HepG2 (cell line): ENCODE measurements at regions not wholly inside any gene's neighbourhood (a gene's known extent, or its start where the extent isn't known, plus 50 kb on each side); places are given as distances from the start of the nearest gene placed in this dataset.

Experiments used
- ATAC-seq: fragments of 200-7000 bp; cut with Tn5 transposase; 3 replicates; pipeline ENCODE4 v1.9.1; 2020; ENCODE audit warnings: mild to moderate bottlenecking, moderate library complexity
- BruUV-seq: library from RNA; stranded (reverse); fragments of 400-500 nt; replicated peaks from 2 replicates; lab custom pipeline; 2021; lab: Mats Ljungman, UMichigan
- CTCF ChIA-PET: fragments of 300-600 bp; formaldehyde crosslinking; extraction: SDS; loops from one replicate; lab custom pipeline; 2021; ENCODE audit warnings: low total read pairs, inconsistent platforms, low intra/inter-chr PET ratio; lab: Yijun Ruan, JAX
- POLR2A ChIA-PET: fragments of 350-600 bp; sonication (Branson Sonifier 250); formaldehyde crosslinking; loops from one replicate; lab custom pipeline; 2020; ENCODE audit warnings: antibody characterized with exemption, inconsistent platforms; lab: Yijun Ruan, JAX
- DNase-seq: peaks from one replicate; pipeline ENCODE4 v3.0.0-alpha.2; 2015; ENCODE audit warnings: low spot score
- FAIRE-seq: peaks from 3 replicates; lab custom pipeline; 2011; peaks lifted over from hg19 to GRCh38; lab: Jason Lieb, UNC
- H2AFZ ChIP-seq: one replicate; pipeline ENCODE4 v1.6.1; 2011; ENCODE audit warnings: low read length, inconsistent platforms
- H3K27ac ChIP-seq: fragments of 300-600 bp; 3 replicates; pipeline ENCODE4 v1.8.0; 2011; ENCODE audit warnings: mixed run types, mild to moderate bottlenecking, mixed read lengths, low read length, inconsistent platforms; ENCODE audit not compliant: insufficient read depth; ENCODE audit errors: extremely low read length
- H3K27me3 ChIP-seq, 2 experiments: fragments of 200-600 bp in 1 of 2; 2 replicates in 1 of 2; 3 replicates in 1 of 2; pipeline versions ENCODE4 v1.6.0 to v1.8.0; 2011; ENCODE audit warnings: low read length in 2 of 2, mild to moderate bottlenecking in 2 of 2, moderate library complexity in 2 of 2, inconsistent platforms in 1 of 2; ENCODE audit not compliant: insufficient read depth in 2 of 2, control insufficient read depth in 1 of 2
- H3K36me3 ChIP-seq, 2 experiments: fragments of 200-600 bp in 1 of 2; replicated peaks in 1 of 2; 2 replicates in 1 of 2; 3 replicates in 1 of 2; pipeline versions ENCODE4 v1.5.1 to v1.8.0; 2011; ENCODE audit warnings: low read length in 2 of 2, inconsistent platforms in 1 of 2; ENCODE audit not compliant: insufficient read depth in 2 of 2, control insufficient read depth in 1 of 2
- H3K4me1 ChIP-seq: 2 replicates; pipeline ENCODE4 v1.5.1; 2012; ENCODE audit warnings: low read length, inconsistent platforms; ENCODE audit not compliant: insufficient read depth
- H3K4me2 ChIP-seq: 2 replicates; pipeline ENCODE4 v1.6.0; 2011; ENCODE audit warnings: low read depth, low read length, inconsistent platforms
- H3K4me3 ChIP-seq, 3 experiments: fragments of 200-600 bp in 1 of 3; sonication (generic), shearing (Covaris generic) in 1 of 3; replicated peaks in 1 of 3; 2 replicates each; pipeline ENCODE4 v1.5.1; 2011 to 2016; ENCODE audit warnings: low read length in 3 of 3, inconsistent platforms in 2 of 3, low read depth in 2 of 3, mild to moderate bottlenecking in 2 of 3, control low read depth in 1 of 3, mixed read lengths in 1 of 3; ENCODE audit not compliant: insufficient read depth in 1 of 3
- H3K79me2 ChIP-seq: one replicate; pipeline ENCODE4 v1.6.1; 2011; ENCODE audit warnings: low read length, inconsistent platforms; ENCODE audit not compliant: insufficient read depth
- H3K9ac ChIP-seq: 2 replicates; pipeline ENCODE4 v1.6.0; 2011; ENCODE audit warnings: mild to moderate bottlenecking, low read depth, low read length, inconsistent platforms; ENCODE audit not compliant: insufficient read depth
- H3K9me3 ChIP-seq: 2 replicates; pipeline ENCODE4 v1.5.1; 2012; ENCODE audit warnings: mild to moderate bottlenecking, low read length
- H4K20me1 ChIP-seq: 2 replicates; pipeline ENCODE4 v1.6.0; 2011; ENCODE audit warnings: inconsistent platforms, mild to moderate bottlenecking, low read length, moderate library complexity; ENCODE audit not compliant: insufficient read depth
- E2F5 ChIP-seq: sonication (generic); formaldehyde crosslinking; conservative IDR thresholded peaks from 2 replicates; pipeline ENCODE4 v1.4.0; 2020; ENCODE audit warnings: missing genetic modification reagents
- IKZF1 ChIP-seq: fragments of 450-650 bp; IDR thresholded peaks from 2 replicates; pipeline ENCODE4 v1.7.1; 2016
- JDP2 ChIP-seq: sonication (generic); formaldehyde crosslinking; IDR thresholded peaks from 2 replicates; pipeline ENCODE4 v1.8.1; 2022; ENCODE audit warnings: missing genetic modification reagents, borderline replicate concordance
- KLF13 ChIP-seq: sonication (generic); formaldehyde crosslinking; IDR thresholded peaks from 2 replicates; pipeline ENCODE4 v1.4.0; 2020; ENCODE audit warnings: mild to moderate bottlenecking, missing genetic modification reagents
- PHF5A ChIP-seq: IDR thresholded peaks from one replicate; pipeline ENCODE4 v1.6.1; 2018; ENCODE audit warnings: low read depth, missing genetic modification reagents; ENCODE audit not compliant: unreplicated experiment
- REL ChIP-seq: sonication (generic); formaldehyde crosslinking; conservative IDR thresholded peaks from 2 replicates; pipeline ENCODE4 v1.8.0; 2022; ENCODE audit warnings: mild to moderate bottlenecking, missing genetic modification reagents, moderate library complexity
- SAFB2 ChIP-seq: sonication (generic); formaldehyde crosslinking; IDR thresholded peaks from 2 replicates; pipeline ENCODE4 v1.5.1; 2020; ENCODE audit warnings: missing genetic modification reagents, low read depth, mild to moderate bottlenecking, borderline replicate concordance
- SALL1 ChIP-seq: sonication (generic); formaldehyde crosslinking; IDR thresholded peaks from 2 replicates; pipeline ENCODE4 v1.8.0; 2022; ENCODE audit warnings: mild to moderate bottlenecking, missing genetic modification reagents
- ZEB1 ChIP-seq: IDR thresholded peaks from 2 replicates; pipeline ENCODE4 v1.6.1; 2012; ENCODE audit warnings: mild to moderate bottlenecking, low read depth, inconsistent platforms; ENCODE audit not compliant: insufficient replicate concordance
- ZNF12 ChIP-seq: sonication (generic); formaldehyde crosslinking; IDR thresholded peaks from 2 replicates; pipeline ENCODE4 v1.5.0; 2020; ENCODE audit warnings: missing genetic modification reagents
- ZNF496 ChIP-seq: sonication (generic); formaldehyde crosslinking; IDR thresholded peaks from 2 replicates; pipeline ENCODE4 v1.8.1; 2023; ENCODE audit warnings: mild to moderate bottlenecking, moderate library complexity, missing genetic modification reagents; ENCODE audit not compliant: insufficient replicate concordance
- ZNF619 ChIP-seq: sonication (generic); formaldehyde crosslinking; IDR thresholded peaks from 2 replicates; pipeline ENCODE4 v1.4.0; 2020; ENCODE audit warnings: mild to moderate bottlenecking, missing genetic modification reagents
- ZNF704 ChIP-seq: sonication (generic); formaldehyde crosslinking; IDR thresholded peaks from 2 replicates; pipeline ENCODE4 v1.8.1; 2023; ENCODE audit warnings: mild to moderate bottlenecking, inconsistent platforms, moderate library complexity, missing genetic modification reagents, borderline replicate concordance
- ZSCAN22 ChIP-seq: sonication (generic); formaldehyde crosslinking; IDR thresholded peaks from 2 replicates; pipeline ENCODE4 v1.4.0; 2020; ENCODE audit warnings: mild to moderate bottlenecking, missing genetic modification reagents
- WGBS: methylation state at CpG from one replicate; pipeline ENCODE4 v1.1.6; 2017; ENCODE audit warnings: low lambda C conversion rate; 5-methylcytosine and 5-hydroxymethylcytosine counted together
- in situ Hi-C: cut with HindIII; loops from 2 replicates; pipeline ENCODE4 v1.10.0; 2017; ENCODE audit warnings: low pct_unique_long_range_greater_than_20kb; ENCODE audit not compliant: extremely low pct_ligation_motif_present
- intact Hi-C: fragments of 100-400 bp; cut with micrococcal nuclease; formaldehyde crosslinking; loops from one replicate; pipeline ENCODE4 v1.10.0; 2022; ENCODE audit not compliant: unreplicated experiment

GRCh38 chr3:189410522-189410921 lies 220.7 kb upstream of the TP63 start:
- H3K4me2 ChIP-seq, result no peak overlapping the region
- ATAC-seq, result no peak
- H4K20me1 ChIP-seq, result no peaks in the 10 kb centered on the region
- H3K9ac ChIP-seq, result no peak overlapping the region
- ChIA-PET CTCF (no interaction called here), POLR2A (no interaction called here)
- H3K9me3 ChIP-seq, result no peaks in the 10 kb centered on the region
- DNase-seq, result no peak
- whole genome bisulfite sequencing, result 46% methylated on average over 1 of the region's 1 CpG
- no peak for FAIRE-seq
- no peaks in the 10 kb centered on the region for H3K36me3 ChIP-seq
- H2AFZ ChIP-seq, result no peak overlapping the region
- H3K27me3 ChIP-seq, result no peaks in the 10 kb centered on the region
- H3K4me1 ChIP-seq, result no peaks in the 10 kb centered on the region
- intact Hi-C loops, result no loop called here
- BruUV-seq, result no TSS peak
- no peaks in the 10 kb centered on the region for H3K79me2 ChIP-seq
- H3K4me3 ChIP-seq, result no peak overlapping the region
- TF ChIP-seq ZNF496 (CRISPR knock-in tag), result no peak
- no peak for TF ChIP-seq ZNF12 (CRISPR knock-in tag)
- TF ChIP-seq KLF13 (CRISPR knock-in tag), result no peak
- no peak for TF ChIP-seq REL (CRISPR knock-in tag)
- no peak for TF ChIP-seq PHF5A (CRISPR knock-in tag)
- TF ChIP-seq E2F5 (CRISPR knock-in tag), result no peak
- no peak for TF ChIP-seq IKZF1
- TF ChIP-seq ZNF704 (CRISPR knock-in tag), result no peak
- TF ChIP-seq JDP2 (CRISPR knock-in tag), result no peak
- no peak for TF ChIP-seq ZNF619 (CRISPR knock-in tag)
- TF ChIP-seq SALL1 (CRISPR knock-in tag), result no peak
- TF ChIP-seq ZSCAN22, result no peak
- no peak for TF ChIP-seq SAFB2 (CRISPR knock-in tag)
- no peak for TF ChIP-seq ZEB1
- TF ChIP-seq, all 625 proteins: peak for 0
- in situ Hi-C loops, result no loop called here
- H3K27ac ChIP-seq, result no peak overlapping the region
